WTC11 (cell line): ENCODE measurements at regions not wholly inside any gene's neighbourhood (a gene's known extent, or its start where the extent isn't known, plus 50 kb on each side); places are given as distances from the start of the nearest gene placed in this dataset.

ENCODE experiments used
- ATAC-seq: fragments of 200-7000 bp; cut with Tn5 transposase; 2 replicates; pipeline ENCODE4 v1.10.0; 2021; ENCODE audit warnings: mild to moderate bottlenecking, moderate library complexity
- CTCF ChIA-PET: fragments of 300-600 bp; sonication (Branson Sonifier 250); formaldehyde crosslinking; loops from one replicate; lab custom pipeline; 2021; ENCODE audit warnings: antibody characterized with exemption; lab: Charles Lee
- POLR2A ChIA-PET: fragments of 350-600 bp; sonication (Branson Sonifier 250); formaldehyde crosslinking; loops from one replicate; lab custom pipeline; 2021; ENCODE audit warnings: antibody characterized with exemption; lab: Charles Lee
- DNase-seq: peaks from one replicate; pipeline ENCODE4 v3.0.0; 2021; ENCODE audit warnings: low spot score
- H3K27ac Mint-ChIP-seq: 2 replicates; pipeline ENCODE4 v1.8.0; 2021; ENCODE audit warnings: mixed read lengths
- H3K27me3 Mint-ChIP-seq: 2 replicates; pipeline ENCODE4 v1.8.0; 2021; ENCODE audit warnings: low read depth, mild to moderate bottlenecking, moderate library complexity, mixed read lengths
- H3K36me3 Mint-ChIP-seq: 2 replicates; pipeline ENCODE4 v1.8.0; 2021; ENCODE audit warnings: mixed read lengths
- H3K4me1 Mint-ChIP-seq: 2 replicates; pipeline ENCODE4 v1.8.0; 2022; ENCODE audit warnings: mixed read lengths
- H3K4me3 Mint-ChIP-seq: 2 replicates; pipeline ENCODE4 v1.8.0; 2021; ENCODE audit warnings: mild to moderate bottlenecking, moderate library complexity, mixed read lengths
- H3K9me3 Mint-ChIP-seq: 2 replicates; pipeline ENCODE4 v1.8.0; 2021; ENCODE audit warnings: mixed read lengths
- AR ChIP-seq: fragments of 250-450 bp; sonication (Bioruptor Pico); IDR thresholded peaks from 2 replicates; pipeline ENCODE4 v1.9.0; 2021; ENCODE audit warnings: mild to moderate bottlenecking
- ATF3 ChIP-seq: sonication (generic); formaldehyde crosslinking; conservative IDR thresholded peaks from 2 replicates; pipeline ENCODE4 v1.8.1; 2022; ENCODE audit warnings: mild to moderate bottlenecking, missing genetic modification reagents
- ESRRA ChIP-seq: sonication (generic); formaldehyde crosslinking; IDR thresholded peaks from 2 replicates; pipeline ENCODE4 v1.8.1; 2022; ENCODE audit warnings: mild to moderate bottlenecking, missing genetic modification reagents, borderline replicate concordance
- ETV6 ChIP-seq: sonication (generic); formaldehyde crosslinking; IDR thresholded peaks from 2 replicates; pipeline ENCODE4 v1.8.1; 2022; ENCODE audit warnings: mild to moderate bottlenecking, missing genetic modification reagents
- MXD4 ChIP-seq: fragments of 250-450 bp; sonication (Bioruptor Pico); IDR thresholded peaks from 2 replicates; pipeline ENCODE4 v1.8.0; 2021; ENCODE audit warnings: mild to moderate bottlenecking, moderate library complexity, borderline replicate concordance
- MYBL2 ChIP-seq: sonication (generic); formaldehyde crosslinking; IDR thresholded peaks from 2 replicates; pipeline ENCODE4 v1.8.1; 2023; ENCODE audit warnings: mild to moderate bottlenecking, moderate library complexity, missing genetic modification reagents
- NFATC4 ChIP-seq: fragments of 250-450 bp; sonication (Bioruptor Pico); IDR thresholded peaks from 2 replicates; pipeline ENCODE4 v1.9.0; 2021; ENCODE audit warnings: mild to moderate bottlenecking
- NFE2L1 ChIP-seq: sonication (generic); formaldehyde crosslinking; IDR thresholded peaks from 2 replicates; pipeline ENCODE4 v1.8.1; 2023; ENCODE audit warnings: missing genetic modification reagents
- PRRX2 ChIP-seq: fragments of 250-450 bp; sonication (Bioruptor Pico); IDR thresholded peaks from 2 replicates; pipeline ENCODE4 v1.8.0; 2021; ENCODE audit warnings: mild to moderate bottlenecking
- RELA ChIP-seq: sonication (generic); formaldehyde crosslinking; IDR thresholded peaks from 2 replicates; pipeline ENCODE4 v1.8.1; 2022; ENCODE audit warnings: missing genetic modification reagents, mild to moderate bottlenecking, borderline replicate concordance
- SOX15 ChIP-seq: fragments of 250-450 bp; sonication (Bioruptor Pico); IDR thresholded peaks from 2 replicates; pipeline ENCODE4 v1.9.0; 2021; ENCODE audit warnings: mild to moderate bottlenecking
- USF2 ChIP-seq: sonication (generic); formaldehyde crosslinking; IDR thresholded peaks from 2 replicates; pipeline ENCODE4 v1.8.1; 2023; ENCODE audit warnings: mild to moderate bottlenecking, missing genetic modification reagents, moderate library complexity
- ZMAT4 ChIP-seq: fragments of 250-450 bp; sonication (Bioruptor Pico); IDR thresholded peaks from 2 replicates; pipeline ENCODE4 v1.9.0; 2021; ENCODE audit warnings: mild to moderate bottlenecking
- ZNF317 ChIP-seq: sonication (generic); formaldehyde crosslinking; IDR thresholded peaks from 2 replicates; pipeline ENCODE4 v1.8.1; 2023; ENCODE audit warnings: low read depth, mild to moderate bottlenecking, moderate library complexity, missing genetic modification reagents, borderline replicate concordance
- ZNF396 ChIP-seq: fragments of 250-450 bp; sonication (Bioruptor Pico); IDR thresholded peaks from 2 replicates; pipeline ENCODE4 v1.8.0; 2021; ENCODE audit warnings: mild to moderate bottlenecking, moderate library complexity, borderline replicate concordance
- ZNF416 ChIP-seq: fragments of 250-450 bp; sonication (Bioruptor Pico); IDR thresholded peaks from 2 replicates; pipeline ENCODE4 v1.9.0; 2021; ENCODE audit warnings: mild to moderate bottlenecking, inconsistent platforms
- TF ChIP-seq, protein P1 (sequence below): sonication (generic); formaldehyde crosslinking; IDR thresholded peaks from 2 replicates; pipeline ENCODE4 v1.8.1; 2022; ENCODE audit warnings: missing genetic modification reagents, borderline replicate concordance
- TF ChIP-seq, protein P2 (sequence below): sonication (generic); formaldehyde crosslinking; IDR thresholded peaks from 2 replicates; pipeline ENCODE4 v1.8.0; 2022; ENCODE audit warnings: missing genetic modification reagents
- TF ChIP-seq, protein P3 (sequence below): sonication (generic); formaldehyde crosslinking; IDR thresholded peaks from 2 replicates; pipeline ENCODE4 v1.8.1; 2022; ENCODE audit warnings: mild to moderate bottlenecking, moderate library complexity, missing genetic modification reagents
- TF ChIP-seq, protein P4 (sequence below): sonication (generic); formaldehyde crosslinking; IDR thresholded peaks from 2 replicates; pipeline ENCODE4 v1.8.1; 2023; ENCODE audit warnings: mild to moderate bottlenecking, missing genetic modification reagents

GRCh38 chr12:28121899-28122655, 68.2 kb upstream of the CCDC91 start:
- H3K4me3 Mint-ChIP-seq = no peak overlapping the region
- H3K27ac Mint-ChIP-seq = no peak overlapping the region
- TF ChIP-seq MXD4 (CRISPR knock-in tag) = no peak
- TF ChIP-seq, protein P1, sequence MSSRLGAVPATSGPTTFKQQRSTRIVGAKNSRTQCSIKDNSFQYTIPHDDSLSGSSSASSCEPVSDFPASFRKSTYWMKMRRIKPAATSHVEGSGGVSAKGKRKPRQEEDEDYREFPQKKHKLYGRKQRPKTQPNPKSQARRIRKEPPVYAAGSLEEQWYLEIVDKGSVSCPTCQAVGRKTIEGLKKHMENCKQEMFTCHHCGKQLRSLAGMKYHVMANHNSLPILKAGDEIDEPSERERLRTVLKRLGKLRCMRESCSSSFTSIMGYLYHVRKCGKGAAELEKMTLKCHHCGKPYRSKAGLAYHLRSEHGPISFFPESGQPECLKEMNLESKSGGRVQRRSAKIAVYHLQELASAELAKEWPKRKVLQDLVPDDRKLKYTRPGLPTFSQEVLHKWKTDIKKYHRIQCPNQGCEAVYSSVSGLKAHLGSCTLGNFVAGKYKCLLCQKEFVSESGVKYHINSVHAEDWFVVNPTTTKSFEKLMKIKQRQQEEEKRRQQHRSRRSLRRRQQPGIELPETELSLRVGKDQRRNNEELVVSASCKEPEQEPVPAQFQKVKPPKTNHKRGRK (CRISPR knock-in tag) = 0 out of 2 replicates have a peak, but pooled peaks have one; percentile 55
- no peaks in the 10 kb centered on the region for H3K4me1 Mint-ChIP-seq
- ChIA-PET CTCF (interaction anchor here (0.7 kb wide), 1 partner anchor 152 kb away, joined by 3 read pairs; no protein-coding TSS in a partner anchor), POLR2A (no interaction called here)
- no peaks in the 10 kb centered on the region for H3K9me3 Mint-ChIP-seq
- DNase-seq (no peak), ATAC-seq (no peak)
- H3K36me3 Mint-ChIP-seq = no peaks in the 10 kb centered on the region
- H3K27me3 Mint-ChIP-seq = no peaks in the 10 kb centered on the region

DNA sequence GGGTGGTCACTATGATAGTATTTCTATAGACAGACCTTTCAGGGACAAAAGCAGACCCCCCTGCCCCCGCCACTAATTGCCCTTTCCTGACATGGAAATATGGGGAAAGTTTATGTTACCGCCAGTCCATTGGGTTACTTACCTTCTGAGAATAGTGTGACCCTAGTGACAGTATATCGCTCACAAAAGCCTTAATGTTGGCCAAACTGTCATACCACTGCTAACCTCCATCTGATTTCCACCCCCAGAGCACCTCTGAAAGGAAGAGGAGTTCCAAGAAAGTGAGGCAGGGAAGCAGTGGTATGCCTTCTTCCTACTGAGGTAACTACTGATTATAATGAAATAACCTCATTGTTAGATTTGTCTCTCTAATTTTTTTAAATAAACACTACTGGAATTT, 67.5 kb upstream of the CCDC91 start:
- TF ChIP-seq, protein P2, sequence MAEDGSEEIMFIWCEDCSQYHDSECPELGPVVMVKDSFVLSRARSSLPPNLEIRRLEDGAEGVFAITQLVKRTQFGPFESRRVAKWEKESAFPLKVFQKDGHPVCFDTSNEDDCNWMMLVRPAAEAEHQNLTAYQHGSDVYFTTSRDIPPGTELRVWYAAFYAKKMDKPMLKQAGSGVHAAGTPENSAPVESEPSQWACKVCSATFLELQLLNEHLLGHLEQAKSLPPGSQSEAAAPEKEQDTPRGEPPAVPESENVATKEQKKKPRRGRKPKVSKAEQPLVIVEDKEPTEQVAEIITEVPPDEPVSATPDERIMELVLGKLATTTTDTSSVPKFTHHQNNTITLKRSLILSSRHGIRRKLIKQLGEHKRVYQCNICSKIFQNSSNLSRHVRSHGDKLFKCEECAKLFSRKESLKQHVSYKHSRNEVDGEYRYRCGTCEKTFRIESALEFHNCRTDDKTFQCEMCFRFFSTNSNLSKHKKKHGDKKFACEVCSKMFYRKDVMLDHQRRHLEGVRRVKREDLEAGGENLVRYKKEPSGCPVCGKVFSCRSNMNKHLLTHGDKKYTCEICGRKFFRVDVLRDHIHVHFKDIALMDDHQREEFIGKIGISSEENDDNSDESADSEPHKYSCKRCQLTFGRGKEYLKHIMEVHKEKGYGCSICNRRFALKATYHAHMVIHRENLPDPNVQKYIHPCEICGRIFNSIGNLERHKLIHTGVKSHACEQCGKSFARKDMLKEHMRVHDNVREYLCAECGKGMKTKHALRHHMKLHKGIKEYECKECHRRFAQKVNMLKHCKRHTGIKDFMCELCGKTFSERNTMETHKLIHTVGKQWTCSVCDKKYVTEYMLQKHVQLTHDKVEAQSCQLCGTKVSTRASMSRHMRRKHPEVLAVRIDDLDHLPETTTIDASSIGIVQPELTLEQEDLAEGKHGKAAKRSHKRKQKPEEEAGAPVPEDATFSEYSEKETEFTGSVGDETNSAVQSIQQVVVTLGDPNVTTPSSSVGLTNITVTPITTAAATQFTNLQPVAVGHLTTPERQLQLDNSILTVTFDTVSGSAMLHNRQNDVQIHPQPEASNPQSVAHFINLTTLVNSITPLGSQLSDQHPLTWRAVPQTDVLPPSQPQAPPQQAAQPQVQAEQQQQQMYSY (CRISPR knock-in tag) = no peak
- TF ChIP-seq MYBL2 = no peak
- TF ChIP-seq NFE2L1 = no peak
- no peak for TF ChIP-seq AR (CRISPR knock-in tag)
- no peak for TF ChIP-seq USF2 (CRISPR knock-in tag)
- TF ChIP-seq ETV6 (CRISPR knock-in tag) = no peak
- no peak for TF ChIP-seq ZNF317 (CRISPR knock-in tag)
- no peak for TF ChIP-seq ZNF416 (CRISPR knock-in tag)
- no peak for TF ChIP-seq ESRRA (CRISPR knock-in tag)
- TF ChIP-seq, protein P3, sequence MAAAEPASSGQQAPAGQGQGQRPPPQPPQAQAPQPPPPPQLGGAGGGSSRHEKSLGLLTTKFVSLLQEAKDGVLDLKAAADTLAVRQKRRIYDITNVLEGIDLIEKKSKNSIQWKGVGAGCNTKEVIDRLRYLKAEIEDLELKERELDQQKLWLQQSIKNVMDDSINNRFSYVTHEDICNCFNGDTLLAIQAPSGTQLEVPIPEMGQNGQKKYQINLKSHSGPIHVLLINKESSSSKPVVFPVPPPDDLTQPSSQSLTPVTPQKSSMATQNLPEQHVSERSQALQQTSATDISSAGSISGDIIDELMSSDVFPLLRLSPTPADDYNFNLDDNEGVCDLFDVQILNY (CRISPR knock-in tag) = no peak
- no peak for TF ChIP-seq PRRX2
- no peak for TF ChIP-seq ZMAT4
- no peak for TF ChIP-seq NFATC4 (CRISPR knock-in tag)
- no peak for TF ChIP-seq ZNF396 (CRISPR knock-in tag)
- no peak for TF ChIP-seq RELA (CRISPR knock-in tag)
- TF ChIP-seq SOX15 = no peak
- no peak for TF ChIP-seq ATF3 (CRISPR knock-in tag)
- TF ChIP-seq, protein P4, sequence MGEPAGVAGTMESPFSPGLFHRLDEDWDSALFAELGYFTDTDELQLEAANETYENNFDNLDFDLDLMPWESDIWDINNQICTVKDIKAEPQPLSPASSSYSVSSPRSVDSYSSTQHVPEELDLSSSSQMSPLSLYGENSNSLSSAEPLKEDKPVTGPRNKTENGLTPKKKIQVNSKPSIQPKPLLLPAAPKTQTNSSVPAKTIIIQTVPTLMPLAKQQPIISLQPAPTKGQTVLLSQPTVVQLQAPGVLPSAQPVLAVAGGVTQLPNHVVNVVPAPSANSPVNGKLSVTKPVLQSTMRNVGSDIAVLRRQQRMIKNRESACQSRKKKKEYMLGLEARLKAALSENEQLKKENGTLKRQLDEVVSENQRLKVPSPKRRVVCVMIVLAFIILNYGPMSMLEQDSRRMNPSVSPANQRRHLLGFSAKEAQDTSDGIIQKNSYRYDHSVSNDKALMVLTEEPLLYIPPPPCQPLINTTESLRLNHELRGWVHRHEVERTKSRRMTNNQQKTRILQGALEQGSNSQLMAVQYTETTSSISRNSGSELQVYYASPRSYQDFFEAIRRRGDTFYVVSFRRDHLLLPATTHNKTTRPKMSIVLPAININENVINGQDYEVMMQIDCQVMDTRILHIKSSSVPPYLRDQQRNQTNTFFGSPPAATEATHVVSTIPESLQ (CRISPR knock-in tag) = no peak
- TF ChIP-seq, all 79 proteins: peak for 0
- ATAC-seq (no peak), DNase-seq (no peak)
- no peaks in the 10 kb centered on the region for H3K4me1 Mint-ChIP-seq
- no peak overlapping the region for H3K27ac Mint-ChIP-seq
- H3K36me3 Mint-ChIP-seq = no peaks in the 10 kb centered on the region
- CTCF ChIA-PET = no interaction called here
- H3K27me3 Mint-ChIP-seq = no peaks in the 10 kb centered on the region
- POLR2A ChIA-PET = no interaction called here
- H3K9me3 Mint-ChIP-seq = no peaks in the 10 kb centered on the region
- H3K4me3 Mint-ChIP-seq = no peak overlapping the region
